ENCODE measurements at regions not wholly inside any gene's neighbourhood (a gene's known extent, or its start where the extent isn't known, plus 50 kb on each side); places are given as distances from the start of the nearest gene placed in this dataset.

DNA sequence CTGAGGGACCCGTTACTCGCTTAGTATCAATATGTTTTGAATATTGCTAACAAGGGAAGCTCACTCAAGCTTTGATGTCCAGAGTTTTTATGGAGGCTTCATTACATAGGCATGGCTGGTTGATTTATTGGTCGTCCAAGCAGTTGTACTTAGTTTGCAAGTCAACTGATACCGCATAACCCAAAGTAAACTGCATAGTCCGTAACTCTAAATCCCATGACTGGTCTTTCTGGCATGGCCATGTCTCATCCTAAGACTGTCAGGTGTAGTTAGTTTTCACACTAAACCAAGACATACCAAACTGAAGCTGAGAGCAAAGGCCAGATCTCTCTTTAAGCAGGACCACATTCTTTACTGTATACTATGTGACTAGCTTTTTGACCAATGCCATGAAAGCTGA lies 397.9 kb downstream of the TFEC start:
- Histone ChIP-seq H4K20me1 (replicated peaks in 1 of 2; ENCODE audit: control insufficient read depth in 1 of 2, insufficient read depth in 2 of 2, low read length in 2 of 2) (no peaks in the 10 kb centered on the region), H3K9me3 (ENCODE audit: insufficient read depth in 2 of 2, low read depth in 1 of 2, low read length in 1 of 2) (no peaks in the 10 kb centered on the region), H3K14ac (ENCODE audit: insufficient read length) (no peak overlapping the region)

More for the DNA sequence above, 397.9 kb downstream of the TFEC start:
- Histone ChIP-seq H3K4ac (replicated peaks; ENCODE audit: insufficient read length, low read depth, low read length) (no peak overlapping the region), H3K56ac (replicated peaks; ENCODE audit: insufficient read length, low read depth, low read length) (no peak overlapping the region), H2BK12ac (ENCODE audit: low read depth, low read length) (no peak overlapping the region), H2BK120ac (replicated peaks; ENCODE audit: low read depth, low read length) (no peak overlapping the region), H2AFZ (ENCODE audit: low read length) (no peak overlapping the region), H4K5ac (ENCODE audit: insufficient read length, low read depth, low read length) (no peak overlapping the region), H3K9ac (replicated peaks in 1 of 4; ENCODE audit: extremely low read depth in 1 of 4, low read depth in 3 of 4, low read length in 3 of 4) (no peak overlapping the region), H3K27ac (ENCODE audit: low read depth, low read length) (no peak overlapping the region), H2AK5ac (ENCODE audit: low read depth, low read length) (no peak overlapping the region), H3K27me3 (replicated peaks in 1 of 4; ENCODE audit: control insufficient read depth in 3 of 4, extremely low read depth in 1 of 4, insufficient read depth in 3 of 4, low read length in 3 of 4) (no peaks in the 10 kb centered on the region), H3K79me1 (ENCODE audit: low read depth, low read length) (no peaks in the 10 kb centered on the region), H3K4me3 (ENCODE audit: extremely low read depth in 1 of 4, insufficient read depth in 2 of 4, low read depth in 3 of 4, low read length in 4 of 4) (no peak overlapping the region), H2BK15ac (ENCODE audit: low read length) (no peak overlapping the region), H2BK5ac (ENCODE audit: low read depth, low read length) (no peak overlapping the region), H3K18ac (ENCODE audit: extremely low read depth, low read length) (no peak overlapping the region), H3K4me2 (ENCODE audit: insufficient read depth in 1 of 2, low read depth in 2 of 2, low read length in 2 of 2) (no peak overlapping the region), H3K79me2 (ENCODE audit: control insufficient read depth in 1 of 2, insufficient read depth in 2 of 2, low read length in 2 of 2) (no peaks in the 10 kb centered on the region), H3K23ac (ENCODE audit: insufficient read length) (no peak overlapping the region), H4K91ac (replicated peaks; ENCODE audit: insufficient read length, low read length) (no peak overlapping the region), H2BK20ac (ENCODE audit: low read length) (no peak overlapping the region), H3K4me1 (replicated peaks in 1 of 4; ENCODE audit: control insufficient read depth in 3 of 4, insufficient read depth in 4 of 4, low read length in 3 of 4) (no peaks in the 10 kb centered on the region), H3K36me3 (ENCODE audit: control insufficient read depth in 2 of 4, insufficient read depth in 4 of 4, low read length in 3 of 4) (no peaks in the 10 kb centered on the region), H3K23me2 (ENCODE audit: low read depth, low read length) (no peaks in the 10 kb centered on the region), H4K8ac (ENCODE audit: extremely low read depth, insufficient read depth, low read length) (no peak overlapping the region)
- DNase-seq (ENCODE audit: low read depth in 1 of 2, low spot score in 2 of 2) = no peak
- TF ChIP-seq, protein P1, sequence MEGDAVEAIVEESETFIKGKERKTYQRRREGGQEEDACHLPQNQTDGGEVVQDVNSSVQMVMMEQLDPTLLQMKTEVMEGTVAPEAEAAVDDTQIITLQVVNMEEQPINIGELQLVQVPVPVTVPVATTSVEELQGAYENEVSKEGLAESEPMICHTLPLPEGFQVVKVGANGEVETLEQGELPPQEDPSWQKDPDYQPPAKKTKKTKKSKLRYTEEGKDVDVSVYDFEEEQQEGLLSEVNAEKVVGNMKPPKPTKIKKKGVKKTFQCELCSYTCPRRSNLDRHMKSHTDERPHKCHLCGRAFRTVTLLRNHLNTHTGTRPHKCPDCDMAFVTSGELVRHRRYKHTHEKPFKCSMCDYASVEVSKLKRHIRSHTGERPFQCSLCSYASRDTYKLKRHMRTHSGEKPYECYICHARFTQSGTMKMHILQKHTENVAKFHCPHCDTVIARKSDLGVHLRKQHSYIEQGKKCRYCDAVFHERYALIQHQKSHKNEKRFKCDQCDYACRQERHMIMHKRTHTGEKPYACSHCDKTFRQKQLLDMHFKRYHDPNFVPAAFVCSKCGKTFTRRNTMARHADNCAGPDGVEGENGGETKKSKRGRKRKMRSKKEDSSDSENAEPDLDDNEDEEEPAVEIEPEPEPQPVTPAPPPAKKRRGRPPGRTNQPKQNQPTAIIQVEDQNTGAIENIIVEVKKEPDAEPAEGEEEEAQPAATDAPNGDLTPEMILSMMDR (IDR thresholded peaks at IDR 0.05; ENCODE audit: control extremely low read depth in 1 of 3, insufficient read depth in 1 of 3, low read depth in 1 of 3, low read length in 3 of 3) = no peak
- TF ChIP-seq, protein P2, sequence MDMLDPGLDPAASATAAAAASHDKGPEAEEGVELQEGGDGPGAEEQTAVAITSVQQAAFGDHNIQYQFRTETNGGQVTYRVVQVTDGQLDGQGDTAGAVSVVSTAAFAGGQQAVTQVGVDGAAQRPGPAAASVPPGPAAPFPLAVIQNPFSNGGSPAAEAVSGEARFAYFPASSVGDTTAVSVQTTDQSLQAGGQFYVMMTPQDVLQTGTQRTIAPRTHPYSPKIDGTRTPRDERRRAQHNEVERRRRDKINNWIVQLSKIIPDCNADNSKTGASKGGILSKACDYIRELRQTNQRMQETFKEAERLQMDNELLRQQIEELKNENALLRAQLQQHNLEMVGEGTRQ (IDR thresholded peaks at IDR 0.05; ENCODE audit: low read length) = no peak
- CTCF ChIA-PET (ENCODE audit: partially characterized antibody) = interaction anchor here (0.7 kb wide), 1 partner anchor 23 kb away, joined by 3 read pairs; no protein-coding TSS in a partner anchor
- no peak for FAIRE-seq
- POLR2A ChIA-PET (ENCODE audit: partially characterized antibody) = no interaction called here
- WGBS, 2 experiments (ENCODE audit: extremely low coverage in 1 of 2, insufficient coverage in 1 of 2, insufficient read length in 1 of 2, insufficient replicate concordance in 2 of 2, low coverage in 1 of 2, low lambda C conversion rate in 2 of 2, missing lambda C conversion rate in 1 of 2) = 94% methylated on average over 5 of the region's 5 CpGs; no CpG with 5 or more reads in 1 of the 2 experiments
